H9 (cell line): ENCODE measurements at regions not wholly inside any gene's neighbourhood (a gene's known extent, or its start where the extent isn't known, plus 50 kb on each side); places are given as distances from the start of the nearest gene placed in this dataset.

Experiments used
- DNase-seq: peaks from one replicate; pipeline ENCODE4 v3.0.0-alpha.2; 2017
- H2AFZ ChIP-seq: one replicate; pipeline ENCODE4 v1.6.1; 2013; ENCODE audit warnings: mild to moderate bottlenecking, low read length, control low read depth, moderate library complexity
- H2AK5ac ChIP-seq: 2 replicates; pipeline ENCODE4 v1.6.1; 2013; ENCODE audit warnings: low read length, control low read depth, mixed read lengths; ENCODE audit not compliant: insufficient read length
- H2BK120ac ChIP-seq: one replicate; pipeline ENCODE4 v1.6.1; 2013; ENCODE audit warnings: low read depth, mild to moderate bottlenecking, low read length, control low read depth, inconsistent platforms; ENCODE audit not compliant: poor library complexity, severe bottlenecking
- H2BK12ac ChIP-seq: 2 replicates; pipeline ENCODE4 v1.6.1; 2013; ENCODE audit warnings: low read length, control low read depth, mixed read lengths, low read depth; ENCODE audit not compliant: insufficient read length
- H2BK15ac ChIP-seq: 2 replicates; pipeline ENCODE4 v1.6.1; 2013; ENCODE audit warnings: low read depth, low read length, control low read depth
- H2BK20ac ChIP-seq: one replicate; pipeline ENCODE4 v1.6.1; 2013; ENCODE audit warnings: low read depth, mild to moderate bottlenecking, low read length, control low read depth, inconsistent platforms; ENCODE audit not compliant: poor library complexity, severe bottlenecking
- H2BK5ac ChIP-seq: 2 replicates; pipeline ENCODE4 v1.6.1; 2013; ENCODE audit warnings: low read length, control low read depth, mixed read lengths; ENCODE audit not compliant: insufficient read length
- H3K14ac ChIP-seq: 2 replicates; pipeline ENCODE4 v1.6.1; 2013; ENCODE audit warnings: low read length, control low read depth; ENCODE audit not compliant: insufficient read depth
- H3K18ac ChIP-seq: 2 replicates; pipeline ENCODE4 v1.6.1; 2013; ENCODE audit warnings: low read depth, mild to moderate bottlenecking, mixed read lengths, low read length, control low read depth; ENCODE audit not compliant: insufficient read length
- H3K23ac ChIP-seq: 2 replicates; pipeline ENCODE4 v1.6.1; 2013; ENCODE audit warnings: low read length, control low read depth, mixed read lengths, low read depth; ENCODE audit not compliant: insufficient read length
- H3K23me2 ChIP-seq: 2 replicates; pipeline ENCODE4 v1.6.1; 2013; ENCODE audit warnings: low read depth, mild to moderate bottlenecking, mixed read lengths, low read length, control low read depth; ENCODE audit not compliant: insufficient read length, poor library complexity, severe bottlenecking
- H3K27ac ChIP-seq: 2 replicates; pipeline ENCODE4 v1.5.1; 2013; ENCODE audit warnings: low read length, control low read depth, mixed read lengths, low read depth; ENCODE audit not compliant: insufficient read length
- H3K27me3 ChIP-seq: 2 replicates; pipeline ENCODE4 v1.6.1; 2013; ENCODE audit warnings: low read length, control low read depth, inconsistent platforms; ENCODE audit not compliant: insufficient read depth
- H3K4ac ChIP-seq: 2 replicates; pipeline ENCODE4 v1.6.1; 2013; ENCODE audit warnings: low read depth, mild to moderate bottlenecking, control low read depth, inconsistent platforms, low read length, moderate library complexity
- H3K4me1 ChIP-seq: 2 replicates; pipeline ENCODE4 v1.6.1; 2013; ENCODE audit warnings: low read length, control low read depth, inconsistent platforms; ENCODE audit not compliant: insufficient read depth
- H3K4me2 ChIP-seq: 2 replicates; pipeline ENCODE4 v1.6.1; 2013; ENCODE audit warnings: low read length, control low read depth, mixed read lengths; ENCODE audit not compliant: insufficient read length, insufficient read depth
- H3K56ac ChIP-seq: 2 replicates; pipeline ENCODE4 v1.6.1; 2013; ENCODE audit warnings: low read depth, mild to moderate bottlenecking, mixed read lengths, low read length, control low read depth; ENCODE audit not compliant: insufficient read length
- H3K79me1 ChIP-seq: 2 replicates; pipeline ENCODE4 v1.6.1; 2013; ENCODE audit warnings: low read depth, mild to moderate bottlenecking, moderate library complexity, low read length, control low read depth, inconsistent platforms; ENCODE audit not compliant: insufficient read depth, poor library complexity, severe bottlenecking
- H3K79me2 ChIP-seq: 2 replicates; pipeline ENCODE4 v1.6.1; 2013; ENCODE audit warnings: low read length, control low read depth, inconsistent platforms; ENCODE audit not compliant: insufficient read depth
- H3K9ac ChIP-seq: 2 replicates; pipeline ENCODE4 v1.6.1; 2013; ENCODE audit warnings: low read length, control low read depth, mixed read lengths; ENCODE audit not compliant: insufficient read length; ENCODE audit errors: extremely low read depth
- H3K9me3 ChIP-seq: one replicate; pipeline ENCODE4 v1.6.1; 2013; ENCODE audit warnings: low read depth, low read length, inconsistent platforms; ENCODE audit not compliant: control insufficient read depth
- H3T11ph ChIP-seq: one replicate; pipeline ENCODE4 v1.6.1; 2013; ENCODE audit warnings: mild to moderate bottlenecking, low read length, control low read depth, inconsistent platforms
- H4K20me1 ChIP-seq: one replicate; pipeline ENCODE4 v1.6.1; 2013; ENCODE audit not compliant: control insufficient read depth, insufficient read length, insufficient read depth
- H4K5ac ChIP-seq: 2 replicates; pipeline ENCODE4 v1.6.1; 2013; ENCODE audit warnings: low read depth, mild to moderate bottlenecking, mixed read lengths, low read length, control low read depth; ENCODE audit not compliant: insufficient read length
- H4K8ac ChIP-seq: replicated peaks from 2 replicates; pipeline ENCODE4 v1.6.1; 2013; ENCODE audit warnings: low read length, control low read depth, mixed read lengths, low read depth; ENCODE audit not compliant: insufficient read length
- H4K91ac ChIP-seq: 2 replicates; pipeline ENCODE4 v1.6.1; 2013; ENCODE audit warnings: low read depth, mild to moderate bottlenecking, moderate library complexity, mixed read lengths, low read length, control low read depth; ENCODE audit not compliant: insufficient read length
- H3K27ac Mint-ChIP-seq, 3 experiments: 2 replicates in 2 of 3; 3 replicates in 1 of 3; pipeline ENCODE4 v1.8.0; 2020 to 2021; ENCODE audit warnings: mixed read lengths in 3 of 3, mild to moderate bottlenecking in 1 of 3, moderate library complexity in 1 of 3
- H3K27me3 Mint-ChIP-seq: 2 replicates; pipeline ENCODE4 v1.8.0; 2021; ENCODE audit warnings: low read depth, mild to moderate bottlenecking, moderate library complexity, mixed read lengths
- H3K36me3 Mint-ChIP-seq, 3 experiments: 2 replicates in 2 of 3; 3 replicates in 1 of 3; pipeline ENCODE4 v1.8.0; 2020 to 2021; ENCODE audit warnings: low read depth in 3 of 3, mixed read lengths in 3 of 3; ENCODE audit not compliant: insufficient read depth in 1 of 3
- H3K4me1 Mint-ChIP-seq, 2 experiments: 2 replicates each; pipeline ENCODE4 v1.8.0; 2020; ENCODE audit warnings: mixed read lengths in 2 of 2
- H3K4me3 Mint-ChIP-seq, 2 experiments: 2 replicates in 1 of 2; 3 replicates in 1 of 2; pipeline ENCODE4 v1.8.0; 2020 to 2021; ENCODE audit warnings: mild to moderate bottlenecking in 2 of 2, mixed read lengths in 2 of 2, moderate library complexity in 1 of 2
- H3K9me3 Mint-ChIP-seq, 2 experiments: 2 replicates in 1 of 2; 3 replicates in 1 of 2; pipeline ENCODE4 v1.8.0; 2020; ENCODE audit warnings: mild to moderate bottlenecking in 2 of 2, mixed read lengths in 2 of 2, moderate library complexity in 1 of 2
- WGBS: extraction: QIAGEN DNeasy Blood & Tissue Kit; methylation state at CpG from one replicate; pipeline ENCODE4 v1.1.7; 2013; ENCODE audit warnings: missing lambda C conversion rate, low lambda C conversion rate, mixed read lengths; ENCODE audit not compliant: insufficient read length; ENCODE audit errors: extremely low coverage; 5-methylcytosine and 5-hydroxymethylcytosine counted together
- TF ChIP-seq, protein P1 (sequence below): fragments of 200-600 bp; sonication (generic); conservative IDR thresholded peaks from 3 replicates; pipeline ENCODE4 v1.8.0; 2021; ENCODE audit warnings: antibody characterized with exemption, mild to moderate bottlenecking

- Histone ChIP-seq H2AK5ac (no peak overlapping the region), H3K27ac (no peak overlapping the region), H3T11ph (no peak overlapping the region), H3K4ac (no peak overlapping the region), H4K8ac (no peak overlapping the region), H3K27me3 (no peaks in the 10 kb centered on the region), H2BK12ac (no peak overlapping the region), H3K79me1 (no peaks in the 10 kb centered on the region), H3K4me2 (no peak overlapping the region), H3K9ac (no peak overlapping the region), H3K18ac (no peak overlapping the region), H2BK15ac (no peak overlapping the region), H3K23ac (no peak overlapping the region), H2BK20ac (no peak overlapping the region), H3K4me1 (no peaks in the 10 kb centered on the region), H2AFZ (no peak overlapping the region), H3K23me2 (no peaks in the 10 kb centered on the region), H3K56ac (no peak overlapping the region), H3K79me2 (no peaks in the 10 kb centered on the region), H4K91ac (no peak overlapping the region), H4K5ac (no peak overlapping the region), H3K9me3 (no peaks in the 10 kb centered on the region), H2BK5ac (no peak overlapping the region), H2BK120ac (no peak overlapping the region), H4K20me1 (no peaks in the 10 kb centered on the region), H3K14ac (no peak overlapping the region)
- Mint-ChIP-seq H3K27me3 (no peaks in the 10 kb centered on the region), H3K36me3 (no peaks in the 10 kb centered on the region), H3K4me3 (no peak overlapping the region), H3K4me1 (peaks cover 1 to 2% of the 10 kb centered on the region in 2 experiments; a peak in 1 of 4 replicates), H3K9me3 (no peaks in the 10 kb centered on the region; a peak in 1 of 5 replicates), H3K27ac (no peak overlapping the region)
- DNase-seq = no peak
- no CpG with 5 or more reads among the region's 1 CpG for WGBS
- TF ChIP-seq, protein P1, sequence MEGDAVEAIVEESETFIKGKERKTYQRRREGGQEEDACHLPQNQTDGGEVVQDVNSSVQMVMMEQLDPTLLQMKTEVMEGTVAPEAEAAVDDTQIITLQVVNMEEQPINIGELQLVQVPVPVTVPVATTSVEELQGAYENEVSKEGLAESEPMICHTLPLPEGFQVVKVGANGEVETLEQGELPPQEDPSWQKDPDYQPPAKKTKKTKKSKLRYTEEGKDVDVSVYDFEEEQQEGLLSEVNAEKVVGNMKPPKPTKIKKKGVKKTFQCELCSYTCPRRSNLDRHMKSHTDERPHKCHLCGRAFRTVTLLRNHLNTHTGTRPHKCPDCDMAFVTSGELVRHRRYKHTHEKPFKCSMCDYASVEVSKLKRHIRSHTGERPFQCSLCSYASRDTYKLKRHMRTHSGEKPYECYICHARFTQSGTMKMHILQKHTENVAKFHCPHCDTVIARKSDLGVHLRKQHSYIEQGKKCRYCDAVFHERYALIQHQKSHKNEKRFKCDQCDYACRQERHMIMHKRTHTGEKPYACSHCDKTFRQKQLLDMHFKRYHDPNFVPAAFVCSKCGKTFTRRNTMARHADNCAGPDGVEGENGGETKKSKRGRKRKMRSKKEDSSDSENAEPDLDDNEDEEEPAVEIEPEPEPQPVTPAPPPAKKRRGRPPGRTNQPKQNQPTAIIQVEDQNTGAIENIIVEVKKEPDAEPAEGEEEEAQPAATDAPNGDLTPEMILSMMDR = no peak
Observed at GRCh38 chr10:43814663-43815062, 166.0 kb upstream of the ZNF32 start.
